DOHH2 (cell line): ENCODE measurements at regions not wholly inside any gene's neighbourhood (a gene's known extent, or its start where the extent isn't known, plus 50 kb on each side); places are given as distances from the start of the nearest gene placed in this dataset.

Experiments
- CTCF ChIP-seq: fragments of 200-600 bp; sonication (generic); IDR thresholded peaks from one replicate; pipeline ENCODE4 v1.5.1; 2014; ENCODE audit warnings: antibody characterized with exemption, mild to moderate bottlenecking, low read depth, low read length; ENCODE audit not compliant: poor library complexity, severe bottlenecking
- EZH2phosphoT487 ChIP-seq: fragments of 200-600 bp; sonication (generic); IDR thresholded peaks from 2 replicates; pipeline ENCODE4 v1.6.1; 2017; ENCODE audit warnings: borderline replicate concordance, mild to moderate bottlenecking, antibody characterized with exemption, low read length, moderate library complexity, mixed read lengths

DNA sequence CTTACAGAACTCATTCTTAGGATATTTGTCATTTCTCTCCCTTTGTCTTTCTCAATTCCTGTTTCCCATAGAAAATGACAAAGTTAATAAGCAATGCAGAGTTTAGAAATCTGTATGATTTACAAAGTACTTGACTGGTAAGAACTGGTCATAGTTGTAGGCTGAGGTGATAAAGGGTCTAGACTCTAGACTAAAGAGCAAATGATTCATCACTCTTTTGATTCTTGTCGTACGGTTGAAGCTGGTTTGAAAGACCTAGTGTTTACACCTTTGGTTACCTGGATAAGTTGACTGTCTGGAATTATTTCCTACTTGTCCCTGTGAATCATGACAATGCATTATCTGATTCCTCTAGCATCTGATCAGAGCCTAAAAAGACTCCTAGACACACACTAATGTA lies 58.9 kb upstream of the TP63 start:
- TF ChIP-seq CTCF (no peak), EZH2phosphoT487 (no peak)
